ENCODE measurements at regions not wholly inside any gene's neighbourhood (a gene's known extent, or its start where the extent isn't known, plus 50 kb on each side); places are given as distances from the start of the nearest gene placed in this dataset.
"Not testable (repeated sequence)": the region's sequence is repeated elsewhere in the genome, so short reads cannot be mapped to it uniquely, and the experiment has no call there.

DNA sequence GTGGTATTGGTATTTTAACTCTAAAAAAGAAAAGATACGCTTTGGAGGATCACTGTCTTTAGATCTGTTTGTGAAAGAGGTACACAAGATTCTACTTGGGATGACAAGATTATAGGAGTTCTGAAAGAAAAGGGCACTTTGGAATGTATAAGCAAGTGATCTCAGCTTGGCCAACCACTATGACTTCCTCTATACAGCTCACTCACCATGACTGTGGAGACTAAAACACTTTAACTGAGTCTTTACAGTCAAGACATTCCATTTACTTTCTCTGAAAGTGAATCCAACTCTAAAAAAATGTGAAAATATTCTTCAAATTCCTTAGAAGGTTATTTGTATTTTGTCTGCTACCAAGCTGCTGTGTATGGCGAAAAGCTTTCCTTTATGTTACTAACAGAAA, 181.7 kb upstream of the KCTD7 start:
- TF ChIP-seq, protein P1, sequence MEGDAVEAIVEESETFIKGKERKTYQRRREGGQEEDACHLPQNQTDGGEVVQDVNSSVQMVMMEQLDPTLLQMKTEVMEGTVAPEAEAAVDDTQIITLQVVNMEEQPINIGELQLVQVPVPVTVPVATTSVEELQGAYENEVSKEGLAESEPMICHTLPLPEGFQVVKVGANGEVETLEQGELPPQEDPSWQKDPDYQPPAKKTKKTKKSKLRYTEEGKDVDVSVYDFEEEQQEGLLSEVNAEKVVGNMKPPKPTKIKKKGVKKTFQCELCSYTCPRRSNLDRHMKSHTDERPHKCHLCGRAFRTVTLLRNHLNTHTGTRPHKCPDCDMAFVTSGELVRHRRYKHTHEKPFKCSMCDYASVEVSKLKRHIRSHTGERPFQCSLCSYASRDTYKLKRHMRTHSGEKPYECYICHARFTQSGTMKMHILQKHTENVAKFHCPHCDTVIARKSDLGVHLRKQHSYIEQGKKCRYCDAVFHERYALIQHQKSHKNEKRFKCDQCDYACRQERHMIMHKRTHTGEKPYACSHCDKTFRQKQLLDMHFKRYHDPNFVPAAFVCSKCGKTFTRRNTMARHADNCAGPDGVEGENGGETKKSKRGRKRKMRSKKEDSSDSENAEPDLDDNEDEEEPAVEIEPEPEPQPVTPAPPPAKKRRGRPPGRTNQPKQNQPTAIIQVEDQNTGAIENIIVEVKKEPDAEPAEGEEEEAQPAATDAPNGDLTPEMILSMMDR (conservative IDR thresholded peaks at IDR 0.05 in 1 of 2, IDR thresholded peaks at IDR 0.05 in 1 of 2; ENCODE audit: extremely low read depth in 1 of 2, insufficient read depth in 1 of 2, low read depth in 1 of 2, low read length in 2 of 2) = not testable (repeated sequence)
- not testable (repeated sequence) for TF ChIP-seq EZH2 (IDR thresholded peaks at IDR 0.05; ENCODE audit: borderline replicate concordance, low read length)

Measured in mammary epithelial cell (primary cell).